ENCODE measurements at regions not wholly inside any gene's neighbourhood (a gene's known extent, or its start where the extent isn't known, plus 50 kb on each side); places are given as distances from the start of the nearest gene placed in this dataset.

GRCh38 chr4:98758182-98758581 lies 99.8 kb upstream of the TSPAN5 start:
- no peaks in the 10 kb centered on the region for H3K9me3 Mint-ChIP-seq
- no peak overlapping the region for H3K4me3 Mint-ChIP-seq
- no peaks in the 10 kb centered on the region for H3K4me1 Mint-ChIP-seq
- no peaks in the 10 kb centered on the region for H3K36me3 Mint-ChIP-seq (ENCODE audit: low read depth)
- H3K27me3 Mint-ChIP-seq (ENCODE audit: low read depth): no peaks in the 10 kb centered on the region
- no peak for TF ChIP-seq CTCF (IDR thresholded peaks at IDR 0.05; ENCODE audit: unreplicated experiment in 3 of 3)
- no peak overlapping the region for H3K27ac Mint-ChIP-seq

GRCh38 chr4:98754736-98755135 lies 96.3 kb upstream of the TSPAN5 start:
- Mint-ChIP-seq H3K27ac (no peak overlapping the region), H3K9me3 (no peaks in the 10 kb centered on the region), H3K4me1 (no peaks in the 10 kb centered on the region), H3K36me3 (ENCODE audit: low read depth) (no peaks in the 10 kb centered on the region), H3K27me3 (ENCODE audit: low read depth) (no peaks in the 10 kb centered on the region), H3K4me3 (no peak overlapping the region)
- TF ChIP-seq CTCF (IDR thresholded peaks at IDR 0.05; ENCODE audit: unreplicated experiment in 3 of 3): no peak

DNA sequence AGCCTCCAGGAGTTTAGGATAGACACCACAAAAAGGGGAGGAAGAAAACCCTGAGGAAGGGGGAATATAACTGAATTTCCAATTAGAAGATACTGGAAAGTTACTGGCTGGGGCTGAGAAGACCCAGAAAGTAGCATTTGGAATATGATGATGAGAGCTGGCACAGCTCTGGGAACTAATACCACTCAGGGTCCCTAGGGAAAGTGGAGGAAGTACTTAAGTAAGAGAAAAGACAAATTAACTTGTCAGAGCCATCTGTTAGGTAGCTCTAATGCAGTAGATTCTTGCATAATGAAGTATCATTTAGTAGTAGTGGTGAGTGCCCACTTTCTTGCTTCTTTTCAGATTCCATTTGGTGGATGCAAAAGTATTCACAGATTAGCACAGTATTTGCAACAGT lies 90.8 kb upstream of the TSPAN5 start:
- no peak overlapping the region for H3K27ac Mint-ChIP-seq
- no peaks in the 10 kb centered on the region for H3K36me3 Mint-ChIP-seq (ENCODE audit: low read depth)
- H3K27me3 Mint-ChIP-seq (ENCODE audit: low read depth): peaks cover 3% of the 10 kb centered on the region
- H3K9me3 Mint-ChIP-seq: peaks cover under 1% of the 10 kb centered on the region
- H3K4me1 Mint-ChIP-seq: peaks cover 10% of the 10 kb centered on the region
- no peak overlapping the region for H3K4me3 Mint-ChIP-seq
- TF ChIP-seq CTCF (IDR thresholded peaks at IDR 0.05; ENCODE audit: unreplicated experiment in 3 of 3): no peak

- TF ChIP-seq CTCF (IDR thresholded peaks at IDR 0.05; ENCODE audit: unreplicated experiment in 3 of 3): no peak
- H3K4me1 Mint-ChIP-seq: peaks cover 10% of the 10 kb centered on the region
- H3K27ac Mint-ChIP-seq: no peak overlapping the region
- no peak overlapping the region for H3K4me3 Mint-ChIP-seq
- H3K9me3 Mint-ChIP-seq: peaks cover 2% of the 10 kb centered on the region
- H3K36me3 Mint-ChIP-seq (ENCODE audit: low read depth): no peaks in the 10 kb centered on the region
- peaks cover 3% of the 10 kb centered on the region for H3K27me3 Mint-ChIP-seq (ENCODE audit: low read depth)
Measured at GRCh38 chr4:98748609-98749008, 90.2 kb upstream of the TSPAN5 start.

DNA sequence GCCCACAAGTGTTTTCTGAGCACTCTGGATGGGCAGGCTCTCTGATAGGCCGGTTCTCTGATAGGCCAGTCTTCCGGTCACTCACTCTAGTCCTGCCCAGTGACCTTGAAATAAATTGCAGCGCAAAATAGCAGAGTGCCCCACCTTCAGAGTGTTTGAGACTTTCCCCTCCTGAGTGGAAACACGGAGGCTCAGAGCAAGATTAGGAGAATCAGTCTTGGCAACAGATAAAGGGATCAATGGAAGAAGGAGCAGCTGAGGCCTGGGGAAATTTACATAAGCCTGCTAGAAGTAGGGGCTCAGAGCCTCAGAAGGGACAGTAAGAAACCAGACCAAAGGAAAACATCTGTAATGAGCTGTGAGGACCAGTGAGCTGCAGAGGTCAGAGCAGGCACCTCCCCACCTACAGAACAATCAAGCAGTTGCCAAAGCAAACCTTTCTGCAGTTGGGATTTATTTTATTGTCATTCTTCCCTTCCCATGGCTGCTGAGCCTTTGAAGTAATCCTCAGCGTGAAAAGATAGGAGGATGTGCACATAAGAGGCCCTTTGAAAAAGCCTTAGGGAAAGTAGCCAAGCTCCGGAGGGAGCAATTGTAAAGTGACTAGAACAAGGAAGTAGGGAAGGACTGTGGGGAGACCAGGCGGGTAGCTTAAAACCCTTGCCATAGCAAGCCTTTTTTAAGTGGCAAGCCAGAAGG lies 89.1 kb upstream of the TSPAN5 start:
- TF ChIP-seq CTCF (IDR thresholded peaks at IDR 0.05; ENCODE audit: unreplicated experiment in 3 of 3): no peak
- Mint-ChIP-seq H3K27ac (peak overlapping the region; percentile 86 to 94 (median 86)), H3K4me3 (no peak overlapping the region), H3K27me3 (ENCODE audit: low read depth) (peaks cover 3% of the 10 kb centered on the region), H3K36me3 (ENCODE audit: low read depth) (no peaks in the 10 kb centered on the region), H3K4me1 (peaks cover 10% of the 10 kb centered on the region), H3K9me3 (peaks cover 2% of the 10 kb centered on the region)

DNA sequence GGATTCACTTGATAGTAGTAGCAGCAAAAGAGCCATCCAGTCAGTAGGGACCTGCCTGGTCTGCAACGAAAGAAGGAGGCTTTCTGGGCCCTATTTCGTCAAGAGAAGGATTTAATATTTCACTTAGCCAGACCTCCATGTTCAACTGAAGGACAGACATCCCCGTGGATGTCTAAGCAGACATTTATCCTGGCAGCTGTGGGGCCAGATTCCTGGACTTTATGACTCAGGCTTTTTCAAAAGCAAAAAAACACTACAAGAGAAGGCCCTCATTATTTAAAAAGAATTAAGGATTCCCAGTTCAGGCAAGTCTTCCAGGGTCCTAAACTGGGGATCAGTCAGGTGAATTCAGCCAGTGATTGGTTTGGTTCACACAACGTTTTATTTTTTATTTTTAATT lies 88.5 kb upstream of the TSPAN5 start:
- Mint-ChIP-seq H3K9me3 (peaks cover 2% of the 10 kb centered on the region), H3K4me3 (no peak overlapping the region), H3K27me3 (ENCODE audit: low read depth) (peaks cover 3% of the 10 kb centered on the region), H3K27ac (peak overlapping the region; percentile 22 to 94 (median 86)), H3K4me1 (peaks cover 10% of the 10 kb centered on the region), H3K36me3 (ENCODE audit: low read depth) (no peaks in the 10 kb centered on the region)
- TF ChIP-seq CTCF (IDR thresholded peaks at IDR 0.05; ENCODE audit: unreplicated experiment in 3 of 3): no peak

Measured in nephron (organoid).